Gastroesophageal sphincter (tissue), 4 donors: ENCODE measurements at regions not wholly inside any gene's neighbourhood (a gene's known extent, or its start where the extent isn't known, plus 50 kb on each side); places are given as distances from the start of the nearest gene placed in this dataset.
A peak's percentile ranks its signal among the peaks of the same experiment; 100 is the strongest.

Source experiments
- ATAC-seq: fragments of 150-250 bp; one replicate; pipeline ENCODE4 v1.9.1; 2016; ENCODE audit warnings: mild to moderate bottlenecking, moderate library complexity
- H3K27ac ChIP-seq, 4 donors: fragments of 200-600 bp; sonication (generic) in 3 of 4; 1 replicate in 3 of 4; 2 replicates in 1 of 4; pipeline ENCODE4 v1.5.1; 2016 to 2019
- H3K27me3 ChIP-seq: fragments of 200-600 bp; sonication (generic); one replicate; pipeline ENCODE4 v1.5.1; 2019
- H3K36me3 ChIP-seq, 2 donors: fragments of 200-600 bp; sonication (generic); one replicate each; pipeline ENCODE4 v1.5.1; 2019; ENCODE audit warnings: control low read depth in 1 of 2
- H3K4me1 ChIP-seq, 3 donors: fragments of 200-600 bp; sonication (generic); 1 replicate in 2 of 3; 2 replicates in 1 of 3; pipeline ENCODE4 v1.5.1; 2016 to 2019; ENCODE audit warnings: control low read depth in 2 of 3
- H3K4me3 ChIP-seq, 2 donors: fragments of 200-600 bp; sonication (generic); one replicate each; pipeline ENCODE4 v1.5.1; 2019; ENCODE audit warnings: mild to moderate bottlenecking in 1 of 2, moderate library complexity in 1 of 2
- H3K9me3 ChIP-seq, 3 donors: fragments of 200-600 bp; sonication (generic); one replicate each; pipeline ENCODE4 v1.5.1; 2017 to 2019; ENCODE audit warnings: control low read depth in 2 of 3
- CTCF ChIP-seq, 4 experiments: fragments of 200-600 bp in 2 of 4; fragments of 450-650 bp in 2 of 4; sonication (generic) in 1 of 4; IDR thresholded peaks; one replicate each; pipeline ENCODE4 v1.5.1; 2017 to 2019; ENCODE audit warnings: antibody characterized with exemption in 4 of 4, mild to moderate bottlenecking in 2 of 4, moderate library complexity in 2 of 4
- EP300 ChIP-seq: sonication (generic); formaldehyde crosslinking; IDR thresholded peaks from one replicate; pipeline ENCODE4 v1.6.1; 2017; ENCODE audit warnings: antibody characterized with exemption, mild to moderate bottlenecking
- POLR2A ChIP-seq, 2 donors: fragments of 450-650 bp; IDR thresholded peaks; one replicate each; pipeline ENCODE4 v1.6.1; 2017; ENCODE audit warnings: antibody characterized with exemption in 2 of 2, mild to moderate bottlenecking in 2 of 2, moderate library complexity in 1 of 2
- POLR2AphosphoS5 ChIP-seq: sonication (generic); formaldehyde crosslinking; IDR thresholded peaks from one replicate; pipeline ENCODE4 v1.6.1; 2017; ENCODE audit warnings: antibody characterized with exemption
- WGBS, 2 donors: methylation state at CpG; one replicate each; pipeline ENCODE4 v1.1.5; 2018; ENCODE audit warnings: low coverage in 1 of 2; 5-methylcytosine and 5-hydroxymethylcytosine counted together

- peak; percentile 78 for ATAC-seq
- H3K4me3 ChIP-seq: peak overlapping the region; percentile 27 to 50
- WGBS, 2 donors: 0% methylated on average over 1 to 2 of the region's 82 CpGs
- peak overlapping the region in 3 of 4 donors; percentile 43 to 70 (median 45) for H3K27ac ChIP-seq
- TF ChIP-seq POLR2A (IDR thresholded peaks at IDR 0.05) (no peak), POLR2AphosphoS5 (no peak), EP300 (no peak), CTCF (IDR thresholded peaks at IDR 0.05) (peak in 3 of 4 experiments; percentile 70 to 74 (median 72))
- no peaks in the 10 kb centered on the region for H3K36me3 ChIP-seq
- H3K9me3 ChIP-seq: no peaks in the 10 kb centered on the region
- peaks cover 14% of the 10 kb centered on the region for H3K27me3 ChIP-seq
- H3K4me1 ChIP-seq: peaks cover 0 to 14% (median 0%) of the 10 kb centered on the region in 3 donors
Measured at GRCh38 chr22:23402275-23403151, 177.6 kb downstream of the IGLL1 start.

DNA sequence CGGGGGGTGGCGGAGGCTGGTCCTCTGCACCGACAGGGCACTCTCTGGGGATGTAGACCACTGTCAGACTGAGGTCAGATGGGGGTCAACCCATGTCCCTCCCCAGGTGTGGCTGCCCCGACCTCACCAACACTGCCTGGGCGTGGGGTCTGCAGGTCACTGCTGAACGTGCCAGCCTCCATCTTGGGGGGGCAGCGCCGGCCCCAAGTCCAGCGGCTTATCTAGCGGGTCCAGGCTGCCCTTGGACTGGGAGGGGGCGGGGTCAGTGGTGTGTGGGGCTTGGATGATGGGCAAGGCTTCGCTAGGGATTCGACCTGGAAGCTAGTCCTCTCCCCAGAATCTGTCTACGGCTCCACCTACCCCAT, 178.2 kb downstream of the IGLL1 start:
- TF ChIP-seq EP300 (no peak), CTCF (IDR thresholded peaks at IDR 0.05) (no peak), POLR2AphosphoS5 (no peak), POLR2A (IDR thresholded peaks at IDR 0.05) (no peak)
- H3K36me3 ChIP-seq: no peaks in the 10 kb centered on the region
- peak overlapping the region in 3 of 4 donors; percentile 43 to 70 (median 45) for H3K27ac ChIP-seq
- H3K4me3 ChIP-seq: peak overlapping the region in 1 of 2 donors; percentile 50
- WGBS, 2 donors: 47% methylated on average over 3 of the region's 14 CpGs; no CpG with 5 or more reads in 1 of the 2 donors
- H3K27me3 ChIP-seq: peaks cover 14% of the 10 kb centered on the region
- no peak for ATAC-seq
- no peaks in the 10 kb centered on the region for H3K9me3 ChIP-seq
- H3K4me1 ChIP-seq: peaks cover 0 to 14% (median 0%) of the 10 kb centered on the region in 3 donors

DNA sequence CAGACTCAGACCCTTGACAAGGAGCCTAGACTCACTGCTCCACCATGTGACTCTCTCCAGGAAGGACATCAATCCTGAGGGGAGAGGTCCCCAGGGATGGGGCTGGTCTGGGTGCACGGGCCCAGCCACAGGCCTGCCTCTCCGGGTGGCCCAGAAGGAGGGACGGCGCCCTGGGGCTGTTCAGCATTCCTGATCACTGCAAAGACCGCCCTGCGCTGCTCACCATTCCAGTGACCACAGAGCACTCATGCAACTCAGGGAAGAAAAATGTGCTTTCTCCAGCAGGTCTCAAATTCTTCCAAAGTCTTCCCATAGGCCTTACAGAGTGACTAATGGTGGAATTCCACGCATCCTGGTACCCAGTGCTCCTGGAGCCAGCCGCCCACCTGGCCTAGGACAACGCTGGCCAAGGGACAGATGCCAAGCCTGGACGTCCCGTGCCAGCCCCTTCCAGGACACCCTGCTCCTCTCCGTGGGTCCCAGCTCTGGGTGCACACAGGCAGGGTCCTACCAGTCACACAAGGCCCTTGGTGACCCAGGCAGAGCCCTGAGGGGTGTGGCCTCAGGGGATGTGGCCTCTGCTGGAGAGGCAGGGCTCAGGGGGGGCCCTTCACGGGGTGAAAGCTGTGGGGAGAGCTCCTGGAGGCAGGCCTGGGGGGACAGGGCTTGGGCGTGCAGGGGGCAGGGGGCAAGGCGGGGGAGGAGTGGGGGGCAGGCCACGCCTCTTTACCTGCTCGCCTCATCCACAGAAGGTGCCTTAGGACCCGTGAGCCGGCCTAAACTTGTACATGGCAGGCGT, 178.8 kb downstream of the IGLL1 start:
- WGBS, 2 donors: no CpG with 5 or more reads among the region's 20 CpGs
- no peaks in the 10 kb centered on the region for H3K36me3 ChIP-seq
- no peak overlapping the region for H3K27ac ChIP-seq
- no peak for TF ChIP-seq EP300
- TF ChIP-seq POLR2AphosphoS5: no peak
- no peak for TF ChIP-seq CTCF (IDR thresholded peaks at IDR 0.05)
- TF ChIP-seq POLR2A (IDR thresholded peaks at IDR 0.05): no peak
- H3K4me1 ChIP-seq: peaks cover 0 to 14% (median 0%) of the 10 kb centered on the region in 3 donors
- no peak for ATAC-seq
- H3K4me3 ChIP-seq: no peak overlapping the region
- peaks cover 14% of the 10 kb centered on the region for H3K27me3 ChIP-seq
- no peaks in the 10 kb centered on the region for H3K9me3 ChIP-seq

DNA sequence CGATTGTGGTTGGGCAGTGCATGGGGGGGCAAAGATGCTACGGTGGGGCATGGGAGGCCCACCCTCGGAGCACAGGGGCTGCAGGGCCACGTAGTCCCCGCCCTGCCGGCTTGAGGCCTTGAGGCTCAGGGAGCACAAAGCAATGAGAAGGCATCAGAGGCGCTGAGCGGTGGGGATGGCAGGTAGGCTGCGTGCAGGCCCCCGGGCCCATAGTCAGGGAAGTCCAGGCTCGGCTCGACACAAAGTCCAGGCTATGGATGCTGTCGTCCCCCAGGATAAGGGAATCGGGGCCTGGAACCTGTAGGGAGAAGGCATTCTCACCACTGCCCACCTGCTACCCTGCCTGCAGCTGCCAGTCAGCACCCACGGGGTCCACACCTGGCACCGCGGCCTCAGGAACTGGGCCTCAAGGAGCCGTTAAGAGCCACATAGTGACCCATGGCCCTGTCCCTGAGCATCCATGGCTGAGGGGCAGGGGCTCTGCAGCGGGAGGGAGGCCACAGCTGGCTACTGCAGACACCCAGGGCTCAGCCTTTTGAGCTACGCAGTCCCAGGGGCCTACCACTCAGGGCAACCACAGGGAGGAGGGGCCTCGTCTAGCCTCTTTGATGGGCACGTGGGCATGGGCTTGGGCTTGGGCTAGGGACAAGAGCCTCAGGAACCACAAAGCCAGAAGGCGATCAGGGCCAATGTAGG, 179.7 kb downstream of the IGLL1 start:
- peaks cover 0 to 14% (median 0%) of the 10 kb centered on the region in 3 donors for H3K4me1 ChIP-seq
- 60 to 83% methylated on average over 1 of the region's 23 CpGs for WGBS, 2 donors
- H3K9me3 ChIP-seq: no peaks in the 10 kb centered on the region
- H3K36me3 ChIP-seq: no peaks in the 10 kb centered on the region
- peaks cover 12% of the 10 kb centered on the region for H3K27me3 ChIP-seq
- H3K4me3 ChIP-seq: no peak overlapping the region
- no peak for ATAC-seq
- TF ChIP-seq EP300: no peak
- no peak for TF ChIP-seq POLR2AphosphoS5
- no peak for TF ChIP-seq POLR2A (IDR thresholded peaks at IDR 0.05)
- TF ChIP-seq CTCF (IDR thresholded peaks at IDR 0.05): no peak
- no peak overlapping the region for H3K27ac ChIP-seq
